ENCODE measurements at regions not wholly inside any gene's neighbourhood (a gene's known extent, or its start where the extent isn't known, plus 50 kb on each side); places are given as distances from the start of the nearest gene placed in this dataset.

GRCh38 chr6:90450268-90450953 is 136.5 kb downstream of the MAP3K7 start:
- no peaks in the 10 kb centered on the region for H3K36me3 ChIP-seq (ENCODE audit: insufficient read depth, low read length)
- H3K27ac ChIP-seq (ENCODE audit: low read depth, low read length) = no peak overlapping the region
- H3K79me2 ChIP-seq (ENCODE audit: control insufficient read depth, insufficient read depth, low read length, unreplicated experiment) = no peaks in the 10 kb centered on the region
- H3K27me3 ChIP-seq (ENCODE audit: insufficient read depth, low read length) = peaks cover 18% of the 10 kb centered on the region
- H3K4me3 ChIP-seq (ENCODE audit: low read depth, low read length) = no peak overlapping the region
- H2AFZ ChIP-seq (ENCODE audit: low read length, unreplicated experiment) = no peak overlapping the region
- no peaks in the 10 kb centered on the region for H3K4me1 ChIP-seq (ENCODE audit: control insufficient read depth, insufficient read depth, low read length, unreplicated experiment)

GRCh38 chr6:90449311-90449710 is 137.6 kb downstream of the MAP3K7 start:
- H3K36me3 ChIP-seq (ENCODE audit: insufficient read depth, low read length) = no peaks in the 10 kb centered on the region
- no peak overlapping the region for H2AFZ ChIP-seq (ENCODE audit: low read length, unreplicated experiment)
- H3K27me3 ChIP-seq (ENCODE audit: insufficient read depth, low read length) = peaks cover 29% of the 10 kb centered on the region
- no peaks in the 10 kb centered on the region for H3K4me1 ChIP-seq (ENCODE audit: control insufficient read depth, insufficient read depth, low read length, unreplicated experiment)
- H3K4me3 ChIP-seq (ENCODE audit: low read depth, low read length) = no peak overlapping the region
- H3K79me2 ChIP-seq (ENCODE audit: control insufficient read depth, insufficient read depth, low read length, unreplicated experiment) = no peaks in the 10 kb centered on the region
- no peak overlapping the region for H3K27ac ChIP-seq (ENCODE audit: low read depth, low read length)

DNA sequence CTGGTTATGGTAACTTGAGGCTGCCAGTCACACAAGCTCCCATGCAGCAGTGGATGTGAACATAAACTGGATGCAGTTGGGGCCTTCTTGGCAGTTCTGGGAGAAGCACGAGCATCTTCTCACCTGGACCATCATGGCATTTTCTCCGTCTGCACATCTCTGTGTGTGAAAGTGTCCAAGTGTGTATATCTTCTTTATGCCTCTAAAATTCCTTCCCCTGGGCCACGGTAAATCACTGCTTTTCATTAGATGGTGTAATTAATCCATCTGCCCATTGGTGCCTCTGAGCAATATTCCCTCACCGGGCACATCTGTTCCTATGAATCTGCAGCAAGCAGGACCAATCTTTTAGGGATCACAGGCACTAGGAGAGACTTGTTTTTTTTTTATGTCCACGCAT is 138.0 kb downstream of the MAP3K7 start:
- Histone ChIP-seq H2AFZ (ENCODE audit: low read length, unreplicated experiment) (no peak overlapping the region), H3K27me3 (ENCODE audit: insufficient read depth, low read length) (peaks cover 33% of the 10 kb centered on the region), H3K79me2 (ENCODE audit: control insufficient read depth, insufficient read depth, low read length, unreplicated experiment) (no peaks in the 10 kb centered on the region), H3K36me3 (ENCODE audit: insufficient read depth, low read length) (no peaks in the 10 kb centered on the region), H3K4me3 (ENCODE audit: low read depth, low read length) (no peak overlapping the region), H3K4me1 (ENCODE audit: control insufficient read depth, insufficient read depth, low read length, unreplicated experiment) (no peaks in the 10 kb centered on the region), H3K27ac (ENCODE audit: low read depth, low read length) (no peak overlapping the region)

GRCh38 chr6:90446164-90446563 is 140.7 kb downstream of the MAP3K7 start:
- Histone ChIP-seq H2AFZ (ENCODE audit: low read length, unreplicated experiment) (no peak overlapping the region), H3K79me2 (ENCODE audit: control insufficient read depth, insufficient read depth, low read length, unreplicated experiment) (no peaks in the 10 kb centered on the region), H3K4me3 (ENCODE audit: low read depth, low read length) (no peak overlapping the region), H3K27ac (ENCODE audit: low read depth, low read length) (no peak overlapping the region), H3K27me3 (ENCODE audit: insufficient read depth, low read length) (peaks cover 46% of the 10 kb centered on the region), H3K36me3 (ENCODE audit: insufficient read depth, low read length) (no peaks in the 10 kb centered on the region), H3K4me1 (ENCODE audit: control insufficient read depth, insufficient read depth, low read length, unreplicated experiment) (no peaks in the 10 kb centered on the region)

- Histone ChIP-seq H3K36me3 (ENCODE audit: insufficient read depth, low read length) (no peaks in the 10 kb centered on the region), H3K27me3 (ENCODE audit: insufficient read depth, low read length) (peaks cover 51% of the 10 kb centered on the region), H3K4me3 (ENCODE audit: low read depth, low read length) (no peak overlapping the region), H2AFZ (ENCODE audit: low read length, unreplicated experiment) (no peak overlapping the region), H3K27ac (ENCODE audit: low read depth, low read length) (no peak overlapping the region), H3K79me2 (ENCODE audit: control insufficient read depth, insufficient read depth, low read length, unreplicated experiment) (no peaks in the 10 kb centered on the region), H3K4me1 (ENCODE audit: control insufficient read depth, insufficient read depth, low read length, unreplicated experiment) (no peaks in the 10 kb centered on the region)
Measured at GRCh38 chr6:90445533-90446108, 141.3 kb downstream of the MAP3K7 start.

DNA sequence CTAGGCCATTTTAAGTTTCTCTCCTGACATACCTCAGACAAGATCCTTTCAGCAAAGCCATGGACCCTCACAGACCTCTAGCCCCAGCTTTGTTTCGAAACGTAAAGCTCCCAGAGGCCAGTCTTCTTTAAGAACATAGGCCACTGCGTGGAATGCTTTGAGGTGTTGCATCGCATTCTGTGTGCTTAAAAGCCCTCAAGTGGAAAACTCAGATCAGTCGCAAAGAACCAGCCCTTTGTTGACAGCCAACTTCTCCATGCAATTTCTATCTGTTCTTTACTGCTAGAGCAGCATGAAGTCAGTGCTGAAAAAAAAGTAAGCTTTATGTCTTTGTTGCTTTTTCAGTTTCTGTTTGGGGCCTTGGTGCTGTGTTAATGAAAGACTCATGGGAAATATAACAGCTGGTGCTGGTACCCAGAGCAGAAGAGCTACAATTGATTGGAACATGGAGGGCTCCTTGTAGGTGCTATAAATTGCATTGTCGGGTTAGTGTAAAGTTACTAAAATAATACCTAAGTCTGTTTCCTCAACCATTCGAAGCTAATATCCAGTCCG is 142.6 kb downstream of the MAP3K7 start:
- Histone ChIP-seq H3K27me3 (ENCODE audit: insufficient read depth, low read length) (peaks cover 56% of the 10 kb centered on the region), H3K4me1 (ENCODE audit: control insufficient read depth, insufficient read depth, low read length, unreplicated experiment) (no peaks in the 10 kb centered on the region), H3K36me3 (ENCODE audit: insufficient read depth, low read length) (no peaks in the 10 kb centered on the region), H3K4me3 (ENCODE audit: low read depth, low read length) (no peak overlapping the region), H3K79me2 (ENCODE audit: control insufficient read depth, insufficient read depth, low read length, unreplicated experiment) (no peaks in the 10 kb centered on the region), H2AFZ (ENCODE audit: low read length, unreplicated experiment) (no peak overlapping the region), H3K27ac (ENCODE audit: low read depth, low read length) (no peak overlapping the region)

- Histone ChIP-seq H3K36me3 (ENCODE audit: insufficient read depth, low read length) (no peaks in the 10 kb centered on the region), H3K27ac (ENCODE audit: low read depth, low read length) (no peak overlapping the region), H3K4me1 (ENCODE audit: control insufficient read depth, insufficient read depth, low read length, unreplicated experiment) (no peaks in the 10 kb centered on the region)
Measured at GRCh38 chr6:90442366-90442765, 144.5 kb downstream of the MAP3K7 start.

GRCh38 chr6:90440586-90441283 is 144.1 kb upstream of the BACH2 start:
- no peaks in the 10 kb centered on the region for H3K79me2 ChIP-seq (ENCODE audit: control insufficient read depth, insufficient read depth, low read length, unreplicated experiment)
- no peak overlapping the region for H3K27ac ChIP-seq (ENCODE audit: low read depth, low read length)
- H3K4me3 ChIP-seq (ENCODE audit: low read depth, low read length) = no peak overlapping the region
- no peaks in the 10 kb centered on the region for H3K36me3 ChIP-seq (ENCODE audit: insufficient read depth, low read length)
- H2AFZ ChIP-seq (ENCODE audit: low read length, unreplicated experiment) = no peak overlapping the region
- H3K27me3 ChIP-seq (ENCODE audit: insufficient read depth, low read length) = peaks cover 56% of the 10 kb centered on the region
- no peaks in the 10 kb centered on the region for H3K4me1 ChIP-seq (ENCODE audit: control insufficient read depth, insufficient read depth, low read length, unreplicated experiment)

More at GRCh38 chr6:90442366-90442765, 144.5 kb downstream of the MAP3K7 start:
- Histone ChIP-seq H2AFZ (ENCODE audit: low read length, unreplicated experiment) (no peak overlapping the region), H3K27me3 (ENCODE audit: insufficient read depth, low read length) (peaks cover 67% of the 10 kb centered on the region), H3K79me2 (ENCODE audit: control insufficient read depth, insufficient read depth, low read length, unreplicated experiment) (no peaks in the 10 kb centered on the region), H3K4me3 (ENCODE audit: low read depth, low read length) (no peak overlapping the region)

GRCh38 chr6:90439586-90439985 is 142.9 kb upstream of the BACH2 start:
- no peaks in the 10 kb centered on the region for H3K36me3 ChIP-seq (ENCODE audit: insufficient read depth, low read length)
- no peaks in the 10 kb centered on the region for H3K79me2 ChIP-seq (ENCODE audit: control insufficient read depth, insufficient read depth, low read length, unreplicated experiment)
- H2AFZ ChIP-seq (ENCODE audit: low read length, unreplicated experiment) = no peak overlapping the region
- H3K27ac ChIP-seq (ENCODE audit: low read depth, low read length) = no peak overlapping the region
- no peak overlapping the region for H3K4me3 ChIP-seq (ENCODE audit: low read depth, low read length)
- no peaks in the 10 kb centered on the region for H3K4me1 ChIP-seq (ENCODE audit: control insufficient read depth, insufficient read depth, low read length, unreplicated experiment)
- H3K27me3 ChIP-seq (ENCODE audit: insufficient read depth, low read length) = peaks cover 45% of the 10 kb centered on the region

GRCh38 chr6:90436403-90436802 is 139.8 kb upstream of the BACH2 start:
- H3K27ac ChIP-seq (ENCODE audit: low read depth, low read length) = no peak overlapping the region

More at GRCh38 chr6:90436403-90436802, 139.8 kb upstream of the BACH2 start:
- Histone ChIP-seq H3K79me2 (ENCODE audit: control insufficient read depth, insufficient read depth, low read length, unreplicated experiment) (no peaks in the 10 kb centered on the region), H3K4me3 (ENCODE audit: low read depth, low read length) (no peak overlapping the region), H3K36me3 (ENCODE audit: insufficient read depth, low read length) (no peaks in the 10 kb centered on the region), H3K27me3 (ENCODE audit: insufficient read depth, low read length) (peaks cover 34% of the 10 kb centered on the region), H3K4me1 (ENCODE audit: control insufficient read depth, insufficient read depth, low read length, unreplicated experiment) (no peaks in the 10 kb centered on the region), H2AFZ (ENCODE audit: low read length, unreplicated experiment) (no peak overlapping the region)

Data from ACC112 (cell line).